T-cell (primary cell): ENCODE measurements at regions not wholly inside any gene's neighbourhood (a gene's known extent, or its start where the extent isn't known, plus 50 kb on each side); places are given as distances from the start of the nearest gene placed in this dataset.
"Not testable (repeated sequence)": the region's sequence is repeated elsewhere in the genome, so short reads cannot be mapped to it uniquely, and the experiment has no call there.

ENCODE experiments used
- ATAC-seq, 4 experiments: fragments of 200-7000 bp in 3 of 4; fragments of 150-1000 bp in 1 of 4; cut with Tn5 transposase; replicated peaks in 1 of 4; 1 replicate in 3 of 4; 2 replicates in 1 of 4; pipeline ENCODE4 v1.10.0; 2021; ENCODE audit warnings: moderate library complexity in 3 of 4, mild to moderate bottlenecking in 2 of 4, moderate number of reproducible peaks in 1 of 4
- CTCF ChIA-PET, 2 donors: fragments of 300-600 bp; sonication (Branson Sonifier 250); formaldehyde crosslinking; loops; one replicate each; lab custom pipeline; 2022; ENCODE audit warnings: antibody characterized with exemption in 2 of 2; lab: Charles Lee
- POLR2A ChIA-PET, 2 donors: fragments of 300-600 bp; sonication (Branson Sonifier 250); formaldehyde crosslinking; loops; one replicate each; lab custom pipeline; 2022; ENCODE audit warnings: antibody characterized with exemption in 2 of 2; lab: Charles Lee
- DNase-seq, 35 experiments: peaks; one replicate each; pipeline versions ENCODE4 v3.0.0 to v3.0.0-alpha.2; 2013 to 2023
- H3K27ac ChIP-seq: one replicate; pipeline ENCODE4 v1.5.1; 2013; ENCODE audit warnings: low read length
- H3K27me3 ChIP-seq, 2 experiments: replicated peaks in 1 of 2; 1 replicate in 1 of 2; 2 replicates in 1 of 2; pipeline versions ENCODE4 v1.6.1 to v1.7.0; 2013; ENCODE audit warnings: low read length in 1 of 2, mixed read lengths in 1 of 2; ENCODE audit not compliant: control insufficient read depth in 2 of 2, insufficient read depth in 2 of 2; ENCODE audit errors: extremely low read depth in 1 of 2
- H3K36me3 ChIP-seq, 2 donors: 1 replicate in 1 of 2; 2 replicates in 1 of 2; pipeline versions ENCODE4 v1.6.1 to v1.7.0; 2013; ENCODE audit warnings: low read length in 1 of 2; ENCODE audit not compliant: control insufficient read depth in 2 of 2, insufficient read depth in 1 of 2; ENCODE audit errors: extremely low read depth in 1 of 2
- H3K4me1 ChIP-seq, 2 experiments: 1 replicate in 1 of 2; 2 replicates in 1 of 2; pipeline versions ENCODE4 v1.6.1 to v1.7.0; 2013; ENCODE audit warnings: low read length in 2 of 2, mixed read lengths in 1 of 2; ENCODE audit not compliant: insufficient read depth in 2 of 2, control insufficient read depth in 1 of 2; ENCODE audit errors: extremely low read depth in 1 of 2
- H3K4me3 ChIP-seq, 2 donors: 1 replicate in 1 of 2; 2 replicates in 1 of 2; pipeline versions ENCODE4 v1.5.1 to v1.7.0; 2013; ENCODE audit warnings: mild to moderate bottlenecking in 2 of 2, low read length in 1 of 2, moderate library complexity in 1 of 2; ENCODE audit not compliant: control insufficient read depth in 1 of 2; ENCODE audit errors: extremely low read depth in 1 of 2
- H3K9me3 ChIP-seq: 2 replicates; pipeline ENCODE4 v1.7.0; 2013
- H3K27ac Mint-ChIP-seq, 2 donors: one replicate each; pipeline ENCODE4 v1.8.0; 2020 to 2021; ENCODE audit warnings: mild to moderate bottlenecking in 2 of 2, mixed read lengths in 2 of 2
- H3K27me3 Mint-ChIP-seq, 2 donors: one replicate each; pipeline ENCODE4 v1.8.0; 2021 to 2022; ENCODE audit warnings: mixed read lengths in 2 of 2
- H3K36me3 Mint-ChIP-seq: one replicate; pipeline ENCODE4 v1.8.0; 2021; ENCODE audit warnings: mixed read lengths
- H3K4me1 Mint-ChIP-seq, 3 donors: one replicate each; pipeline ENCODE4 v1.8.0; 2020 to 2022; ENCODE audit warnings: mixed read lengths in 3 of 3, mild to moderate bottlenecking in 1 of 3
- H3K4me3 Mint-ChIP-seq, 3 donors: one replicate each; pipeline ENCODE4 v1.8.0; 2020 to 2022; ENCODE audit warnings: mild to moderate bottlenecking in 3 of 3, mixed read lengths in 3 of 3, moderate library complexity in 3 of 3
- H3K9me3 Mint-ChIP-seq, 3 donors: one replicate each; pipeline ENCODE4 v1.8.0; 2020 to 2022; ENCODE audit warnings: mixed read lengths in 3 of 3
- whole genome bisulfite sequencing: methylation state at CpG from one replicate; pipeline ENCODE4 v1.1.5; 2013; ENCODE audit warnings: missing lambda C conversion rate; ENCODE audit not compliant: insufficient coverage; 5-methylcytosine and 5-hydroxymethylcytosine counted together

GRCh38 chr7:113600428-113600827 is 318.4 kb downstream of the PPP1R3A start:
- H3K4me1 Mint-ChIP-seq, ATAC-seq, H3K27ac Mint-ChIP-seq, DNase-seq, H3K27ac ChIP-seq, H3K27me3 Mint-ChIP-seq, H3K4me3 ChIP-seq, H3K4me3 Mint-ChIP-seq, H3K9me3 Mint-ChIP-seq, POLR2A ChIA-PET, H3K9me3 ChIP-seq, H3K36me3 ChIP-seq, H3K36me3 Mint-ChIP-seq, H3K27me3 ChIP-seq, CTCF ChIA-PET, H3K4me1 ChIP-seq: not testable (repeated sequence)
- 86% methylated on average over 1 of the region's 2 CpGs for WGBS

- H3K4me1 ChIP-seq, H3K27ac ChIP-seq, H3K27ac Mint-ChIP-seq, H3K27me3 ChIP-seq, H3K4me1 Mint-ChIP-seq, H3K36me3 Mint-ChIP-seq, H3K36me3 ChIP-seq, ATAC-seq, DNase-seq, CTCF ChIA-PET, H3K9me3 Mint-ChIP-seq, H3K4me3 ChIP-seq, H3K27me3 Mint-ChIP-seq, POLR2A ChIA-PET, H3K9me3 ChIP-seq, H3K4me3 Mint-ChIP-seq: not testable (repeated sequence)
- 91% methylated on average over 18 of the region's 30 CpGs for WGBS
Observed at GRCh38 chr7:113593455-113593854, 325.4 kb downstream of the PPP1R3A start.

- H3K4me3 Mint-ChIP-seq, ATAC-seq, H3K27ac ChIP-seq, H3K4me1 ChIP-seq, H3K9me3 Mint-ChIP-seq, H3K36me3 Mint-ChIP-seq, H3K4me3 ChIP-seq, POLR2A ChIA-PET, H3K27me3 ChIP-seq, H3K4me1 Mint-ChIP-seq, CTCF ChIA-PET, H3K9me3 ChIP-seq, H3K27ac Mint-ChIP-seq, H3K27me3 Mint-ChIP-seq, DNase-seq, H3K36me3 ChIP-seq: not testable (repeated sequence)
- WGBS: no CpG with 5 or more reads among the region's 8 CpGs
Observed at GRCh38 chr7:113592924-113593323, 325.9 kb downstream of the PPP1R3A start.

GRCh38 chr7:113582471-113582870 is 336.3 kb downstream of the PPP1R3A start:
- POLR2A ChIA-PET: no interaction called here
- CTCF ChIA-PET: no interaction called here
- Mint-ChIP-seq H3K27me3 (no peaks in the 10 kb centered on the region), H3K9me3 (peaks cover 0 to 3% (median 0%) of the 10 kb centered on the region in 3 donors), H3K4me1 (no peaks in the 10 kb centered on the region), H3K27ac (no peak overlapping the region), H3K4me3 (no peak overlapping the region), H3K36me3 (no peaks in the 10 kb centered on the region)
- Histone ChIP-seq H3K36me3 (no peaks in the 10 kb centered on the region), H3K4me1 (no peaks in the 10 kb centered on the region), H3K27ac (no peak overlapping the region), H3K27me3 (no peaks in the 10 kb centered on the region), H3K9me3 (no peaks in the 10 kb centered on the region), H3K4me3 (no peak overlapping the region)
- ATAC-seq (no peak), DNase-seq (no peak)

GRCh38 chr7:113563257-113563656 is 355.6 kb downstream of the PPP1R3A start:
- H3K27me3 ChIP-seq, ATAC-seq, H3K4me1 Mint-ChIP-seq, H3K36me3 ChIP-seq, POLR2A ChIA-PET, H3K4me1 ChIP-seq, DNase-seq, H3K4me3 ChIP-seq, CTCF ChIA-PET, H3K36me3 Mint-ChIP-seq, H3K9me3 ChIP-seq, H3K27ac Mint-ChIP-seq, H3K27me3 Mint-ChIP-seq, H3K27ac ChIP-seq, H3K9me3 Mint-ChIP-seq, H3K4me3 Mint-ChIP-seq: not testable (repeated sequence)
- WGBS: 80% methylated on average over 4 of the region's 8 CpGs

GRCh38 chr7:113562801-113563200 is 356.0 kb downstream of the PPP1R3A start:
- no peak overlapping the region for H3K4me3 ChIP-seq
- no peaks in the 10 kb centered on the region for H3K27me3 ChIP-seq
- no peaks in the 10 kb centered on the region for H3K9me3 Mint-ChIP-seq
- no peaks in the 10 kb centered on the region for H3K36me3 ChIP-seq
- H3K9me3 ChIP-seq: no peaks in the 10 kb centered on the region
- WGBS: no CpG with 5 or more reads among the region's 1 CpG
- no peak overlapping the region for H3K27ac ChIP-seq
- no peak for ATAC-seq
- ChIA-PET POLR2A (no interaction called here), CTCF (no interaction called here)
- H3K36me3 Mint-ChIP-seq: no peaks in the 10 kb centered on the region
- no peak overlapping the region for H3K4me3 Mint-ChIP-seq
- no peaks in the 10 kb centered on the region for H3K4me1 Mint-ChIP-seq
- DNase-seq: no peak
- H3K27me3 Mint-ChIP-seq: no peaks in the 10 kb centered on the region
- no peaks in the 10 kb centered on the region for H3K4me1 ChIP-seq
- H3K27ac Mint-ChIP-seq: no peak overlapping the region

- CTCF ChIA-PET: interaction anchor here in 1 of 2 donors (0.6 kb wide), 1 partner anchor 839 kb away, joined by 4 read pairs; no protein-coding TSS in a partner anchor
- no peaks in the 10 kb centered on the region for H3K4me1 Mint-ChIP-seq
- H3K36me3 ChIP-seq: no peaks in the 10 kb centered on the region
- no peak overlapping the region for H3K4me3 Mint-ChIP-seq
- no peak overlapping the region for H3K27ac ChIP-seq
- no peaks in the 10 kb centered on the region for H3K9me3 ChIP-seq
- no peaks in the 10 kb centered on the region for H3K4me1 ChIP-seq
- no peak for DNase-seq
- H3K4me3 ChIP-seq: no peak overlapping the region
- H3K9me3 Mint-ChIP-seq: no peaks in the 10 kb centered on the region
- no peaks in the 10 kb centered on the region for H3K36me3 Mint-ChIP-seq
- POLR2A ChIA-PET: no interaction called here
- no peaks in the 10 kb centered on the region for H3K27me3 Mint-ChIP-seq
- H3K27me3 ChIP-seq: no peaks in the 10 kb centered on the region
- no peak for ATAC-seq
- no peak overlapping the region for H3K27ac Mint-ChIP-seq
Observed at GRCh38 chr7:113562242-113562641, 356.6 kb downstream of the PPP1R3A start.
